GM12873 (cell line): ENCODE measurements at regions not wholly inside any gene's neighbourhood (a gene's known extent, or its start where the extent isn't known, plus 50 kb on each side); places are given as distances from the start of the nearest gene placed in this dataset.

Experiments used
- TF ChIP-seq, protein P1 (sequence below): IDR thresholded peaks from 2 replicates; pipeline ENCODE4 v1.5.1; 2012; ENCODE audit warnings: low read depth, mild to moderate bottlenecking, moderate library complexity, low read length, control low read depth; ENCODE audit not compliant: insufficient read depth; ENCODE audit errors: missing control alignments

DNA sequence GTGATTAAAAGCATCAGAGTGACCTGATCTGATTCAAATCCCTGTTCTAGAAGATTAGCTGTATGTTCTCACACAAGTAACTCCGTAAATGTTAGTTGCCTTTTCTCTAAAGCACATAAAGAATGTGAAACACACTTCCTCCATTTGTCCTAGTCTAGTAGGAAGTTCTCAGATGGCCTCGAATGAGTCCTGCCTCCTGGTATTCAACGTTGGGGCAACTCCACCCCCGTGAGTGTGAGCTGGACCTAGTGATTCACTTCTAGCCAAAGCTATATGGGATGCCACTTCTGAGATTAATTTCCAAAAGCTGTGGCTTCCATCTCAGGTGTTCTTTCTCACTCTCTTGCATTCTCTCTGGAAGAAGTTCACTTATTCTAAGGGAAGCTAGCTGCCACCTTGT is 267.6 kb downstream of the GPATCH2 start:
- TF ChIP-seq, protein P1, sequence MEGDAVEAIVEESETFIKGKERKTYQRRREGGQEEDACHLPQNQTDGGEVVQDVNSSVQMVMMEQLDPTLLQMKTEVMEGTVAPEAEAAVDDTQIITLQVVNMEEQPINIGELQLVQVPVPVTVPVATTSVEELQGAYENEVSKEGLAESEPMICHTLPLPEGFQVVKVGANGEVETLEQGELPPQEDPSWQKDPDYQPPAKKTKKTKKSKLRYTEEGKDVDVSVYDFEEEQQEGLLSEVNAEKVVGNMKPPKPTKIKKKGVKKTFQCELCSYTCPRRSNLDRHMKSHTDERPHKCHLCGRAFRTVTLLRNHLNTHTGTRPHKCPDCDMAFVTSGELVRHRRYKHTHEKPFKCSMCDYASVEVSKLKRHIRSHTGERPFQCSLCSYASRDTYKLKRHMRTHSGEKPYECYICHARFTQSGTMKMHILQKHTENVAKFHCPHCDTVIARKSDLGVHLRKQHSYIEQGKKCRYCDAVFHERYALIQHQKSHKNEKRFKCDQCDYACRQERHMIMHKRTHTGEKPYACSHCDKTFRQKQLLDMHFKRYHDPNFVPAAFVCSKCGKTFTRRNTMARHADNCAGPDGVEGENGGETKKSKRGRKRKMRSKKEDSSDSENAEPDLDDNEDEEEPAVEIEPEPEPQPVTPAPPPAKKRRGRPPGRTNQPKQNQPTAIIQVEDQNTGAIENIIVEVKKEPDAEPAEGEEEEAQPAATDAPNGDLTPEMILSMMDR: no peak

DNA sequence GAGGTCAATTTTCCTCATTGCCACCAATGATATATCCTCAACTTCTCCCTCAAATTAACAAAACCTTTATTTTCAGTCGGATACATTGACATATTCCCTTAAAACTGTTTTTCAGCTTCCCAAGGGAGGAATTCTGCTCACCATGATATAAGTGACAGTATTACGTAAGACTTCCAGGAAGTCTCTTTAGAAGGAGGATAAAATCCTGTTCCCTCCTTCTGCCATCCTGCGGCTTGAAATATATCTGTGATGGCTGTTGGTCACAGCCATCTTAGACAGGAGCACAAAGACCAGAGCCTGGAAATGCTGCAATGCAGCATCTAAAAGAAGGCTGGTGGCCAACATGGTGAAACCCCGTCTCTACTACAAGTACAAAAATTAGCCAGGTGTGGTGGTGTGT is 270.4 kb downstream of the GPATCH2 start:
- TF ChIP-seq, protein P1: no peak

DNA sequence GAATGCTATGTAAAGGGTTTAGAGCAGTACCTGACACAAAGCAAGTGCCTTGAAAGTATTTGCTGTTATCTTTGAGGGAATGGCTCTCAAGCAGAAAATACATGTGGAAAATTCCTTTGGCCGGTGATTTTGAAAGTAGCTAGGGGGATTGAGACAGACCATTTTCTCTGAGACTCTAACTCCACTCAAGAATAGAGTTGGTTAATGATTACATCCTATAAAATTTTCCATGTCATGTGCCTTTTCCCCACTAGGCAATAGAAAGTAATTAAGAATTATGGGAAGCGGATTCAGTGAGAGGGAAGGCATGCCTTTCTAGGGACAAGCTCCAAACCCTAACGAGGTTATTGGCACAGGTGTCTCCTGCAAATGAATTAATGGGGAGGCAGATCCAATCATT is 276.0 kb downstream of the GPATCH2 start:
- TF ChIP-seq, protein P1: no peak

DNA sequence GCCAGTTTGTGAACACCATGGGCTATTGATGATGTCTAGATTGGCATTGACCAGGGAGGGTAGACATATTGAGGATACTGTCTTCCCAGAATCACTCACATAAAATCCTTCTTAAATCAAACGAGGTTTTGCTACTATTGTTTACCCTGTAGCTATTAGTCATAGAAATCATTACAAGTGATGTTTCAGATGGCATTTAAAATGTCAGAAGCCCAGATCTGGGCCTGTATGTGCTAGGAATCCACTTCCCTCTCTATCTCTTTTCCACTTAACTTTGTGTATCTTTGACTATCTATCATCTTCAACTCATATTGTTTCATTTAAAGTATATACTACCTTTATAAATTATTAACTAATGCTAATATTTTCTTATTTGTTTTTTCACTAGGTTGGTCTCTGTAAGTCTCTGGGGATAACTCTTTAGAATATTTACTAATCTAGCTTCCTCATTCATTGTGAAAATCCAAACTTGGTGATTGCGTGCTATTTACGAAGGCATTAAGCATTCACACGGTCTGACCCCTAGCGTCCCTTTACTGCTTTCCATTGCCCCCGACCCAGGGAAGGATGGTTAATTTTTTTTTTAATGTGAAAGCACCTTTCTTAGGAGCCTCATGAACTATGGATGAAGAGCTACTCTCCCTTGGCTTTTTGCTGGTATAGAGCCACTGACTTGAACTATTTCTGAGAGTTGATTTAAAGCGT is 281.8 kb downstream of the GPATCH2 start:
- TF ChIP-seq, protein P1: no peak

DNA sequence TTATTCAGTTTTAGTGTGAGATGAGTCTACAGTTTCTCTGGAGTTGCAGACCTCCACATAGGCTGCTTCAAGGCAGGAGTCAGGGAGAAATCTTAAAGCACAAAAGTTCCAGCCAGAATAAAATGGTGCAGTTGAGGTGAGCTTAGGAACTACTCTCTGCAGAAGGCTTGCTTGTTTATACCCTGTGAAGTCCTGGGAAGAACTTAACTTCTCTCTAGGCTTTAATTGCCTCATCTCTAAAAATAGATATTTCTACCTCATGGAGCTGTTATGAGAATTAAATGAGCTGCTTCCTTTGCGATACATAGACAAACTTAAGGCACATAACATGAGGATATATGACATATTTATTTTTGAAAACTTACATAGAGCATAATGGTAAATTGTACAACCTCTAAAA is 286.2 kb downstream of the GPATCH2 start:
- TF ChIP-seq, protein P1: no peak

DNA sequence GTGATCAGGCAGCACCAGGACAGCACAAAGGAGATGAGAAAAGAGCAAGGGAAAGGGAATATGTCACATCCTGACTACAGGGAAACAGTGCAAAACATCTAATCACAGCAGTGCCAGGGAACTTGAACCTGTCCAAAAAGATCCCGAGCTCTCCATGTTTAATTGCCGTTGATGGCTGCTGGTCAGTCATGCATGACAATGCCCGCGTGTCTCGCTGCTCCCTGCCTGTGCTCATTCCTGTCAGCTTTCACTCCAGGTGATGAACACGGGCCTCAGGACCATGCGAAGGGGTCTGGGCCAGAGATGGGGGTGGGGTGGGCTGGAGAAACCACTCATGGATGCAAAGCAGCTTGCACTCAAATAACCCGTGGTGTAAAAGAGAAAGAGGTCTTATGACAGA is 287.0 kb downstream of the GPATCH2 start:
- TF ChIP-seq, protein P1: no peak

DNA sequence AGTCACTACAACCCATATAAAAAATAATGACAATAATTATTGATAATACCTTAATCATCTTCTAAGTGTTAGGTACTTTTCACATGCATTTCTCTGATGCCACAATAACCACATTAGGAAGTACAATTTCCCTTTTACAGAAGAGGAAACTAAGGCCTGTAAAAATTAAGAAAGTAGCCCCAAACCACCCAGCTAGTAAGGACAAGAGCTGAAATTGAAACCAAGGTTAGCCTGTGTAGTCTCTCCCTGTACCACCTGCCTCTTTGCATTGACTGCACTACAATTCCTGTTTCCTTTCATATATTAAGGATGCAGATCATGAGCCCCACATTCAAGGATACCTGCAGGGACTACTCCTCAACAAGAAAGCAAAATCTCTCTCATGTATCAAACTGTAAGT is 288.8 kb downstream of the GPATCH2 start:
- TF ChIP-seq, protein P1: no peak
